HCT116 (cell line): ENCODE measurements at regions not wholly inside any gene's neighbourhood (a gene's known extent, or its start where the extent isn't known, plus 50 kb on each side); places are given as distances from the start of the nearest gene placed in this dataset.

Experiments
- EGR1 ChIP-seq: IDR thresholded peaks from 2 replicates; pipeline ENCODE4 v1.6.1; 2012; ENCODE audit warnings: low read depth
- ELF1 ChIP-seq: IDR thresholded peaks from 2 replicates; pipeline ENCODE4 v1.6.1; 2012; ENCODE audit warnings: low read depth, borderline replicate concordance
- JUND ChIP-seq: IDR thresholded peaks from 2 replicates; pipeline ENCODE4 v1.6.1; 2012
- POLR2A ChIP-seq: IDR thresholded peaks from 2 replicates; pipeline ENCODE4 v1.7.0; 2011; ENCODE audit warnings: borderline replicate concordance; ENCODE audit not compliant: insufficient read depth, insufficient read length; ENCODE audit errors: extremely low read depth
- POLR2AphosphoS5 ChIP-seq: IDR thresholded peaks from 2 replicates; pipeline ENCODE4 v1.6.1; 2011; ENCODE audit warnings: mild to moderate bottlenecking, low read depth, low read length, moderate library complexity
- SP1 ChIP-seq: IDR thresholded peaks from 2 replicates; pipeline ENCODE4 v1.6.1; 2012; ENCODE audit warnings: low read depth
- TCF7L2 ChIP-seq: IDR thresholded peaks from 2 replicates; pipeline ENCODE4 v1.7.0; 2011; ENCODE audit warnings: borderline replicate concordance, inconsistent platforms; ENCODE audit not compliant: insufficient read depth, insufficient read length; ENCODE audit errors: extremely low read depth
- TF ChIP-seq, protein P1 (sequence below), 3 experiments: fragments of 200-600 bp in 1 of 3; sonication (generic) in 1 of 3; IDR thresholded peaks in 2 of 3; conservative IDR thresholded peaks in 1 of 3; 2 replicates each; pipeline ENCODE4 v1.5.1; 2012 to 2017; ENCODE audit warnings: low read depth in 2 of 3, low read length in 2 of 3, antibody characterized with exemption in 1 of 3, borderline replicate concordance in 1 of 3, control low read depth in 1 of 3, mild to moderate bottlenecking in 1 of 3, mixed read lengths in 1 of 3, mixed run types in 1 of 3, moderate library complexity in 1 of 3; ENCODE audit not compliant: insufficient read depth in 1 of 3
- TF ChIP-seq, protein P2 (sequence below): IDR thresholded peaks from 2 replicates; pipeline ENCODE4 v1.6.1; 2012; ENCODE audit warnings: low read depth

DNA sequence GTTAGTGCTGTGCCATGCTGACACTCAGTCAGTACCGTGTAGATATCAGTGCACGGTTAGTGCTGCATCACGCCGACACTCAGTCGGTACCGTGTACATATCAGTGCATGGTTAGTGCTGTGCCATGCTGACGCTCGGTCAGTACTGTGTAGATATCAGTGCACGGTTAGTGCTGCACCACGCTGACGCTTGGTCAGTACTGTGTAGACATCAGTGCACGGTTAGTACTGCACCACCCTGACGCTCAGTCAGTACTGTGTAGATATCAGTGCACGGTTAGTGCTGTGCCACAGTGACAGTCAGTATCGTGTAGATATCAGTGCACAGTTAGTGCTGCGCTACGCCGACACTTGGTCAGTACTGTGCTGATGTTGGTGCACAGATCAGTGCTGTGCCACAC is 102.8 kb upstream of the ZNF469 start:
- TF ChIP-seq, protein P1, sequence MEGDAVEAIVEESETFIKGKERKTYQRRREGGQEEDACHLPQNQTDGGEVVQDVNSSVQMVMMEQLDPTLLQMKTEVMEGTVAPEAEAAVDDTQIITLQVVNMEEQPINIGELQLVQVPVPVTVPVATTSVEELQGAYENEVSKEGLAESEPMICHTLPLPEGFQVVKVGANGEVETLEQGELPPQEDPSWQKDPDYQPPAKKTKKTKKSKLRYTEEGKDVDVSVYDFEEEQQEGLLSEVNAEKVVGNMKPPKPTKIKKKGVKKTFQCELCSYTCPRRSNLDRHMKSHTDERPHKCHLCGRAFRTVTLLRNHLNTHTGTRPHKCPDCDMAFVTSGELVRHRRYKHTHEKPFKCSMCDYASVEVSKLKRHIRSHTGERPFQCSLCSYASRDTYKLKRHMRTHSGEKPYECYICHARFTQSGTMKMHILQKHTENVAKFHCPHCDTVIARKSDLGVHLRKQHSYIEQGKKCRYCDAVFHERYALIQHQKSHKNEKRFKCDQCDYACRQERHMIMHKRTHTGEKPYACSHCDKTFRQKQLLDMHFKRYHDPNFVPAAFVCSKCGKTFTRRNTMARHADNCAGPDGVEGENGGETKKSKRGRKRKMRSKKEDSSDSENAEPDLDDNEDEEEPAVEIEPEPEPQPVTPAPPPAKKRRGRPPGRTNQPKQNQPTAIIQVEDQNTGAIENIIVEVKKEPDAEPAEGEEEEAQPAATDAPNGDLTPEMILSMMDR (IDR thresholded peaks at IDR 0.05 in 2 of 3, conservative IDR thresholded peaks at IDR 0.05 in 1 of 3; ENCODE audit: borderline replicate concordance in 1 of 3, insufficient read depth in 1 of 3, low read depth in 2 of 3, low read length in 2 of 3) = no peak
- TF ChIP-seq JUND (no peak), POLR2AphosphoS5 (no peak), POLR2A (no peak), SP1 (no peak), ELF1 (no peak), EGR1 (no peak), TCF7L2 (no peak)
- TF ChIP-seq, protein P2, sequence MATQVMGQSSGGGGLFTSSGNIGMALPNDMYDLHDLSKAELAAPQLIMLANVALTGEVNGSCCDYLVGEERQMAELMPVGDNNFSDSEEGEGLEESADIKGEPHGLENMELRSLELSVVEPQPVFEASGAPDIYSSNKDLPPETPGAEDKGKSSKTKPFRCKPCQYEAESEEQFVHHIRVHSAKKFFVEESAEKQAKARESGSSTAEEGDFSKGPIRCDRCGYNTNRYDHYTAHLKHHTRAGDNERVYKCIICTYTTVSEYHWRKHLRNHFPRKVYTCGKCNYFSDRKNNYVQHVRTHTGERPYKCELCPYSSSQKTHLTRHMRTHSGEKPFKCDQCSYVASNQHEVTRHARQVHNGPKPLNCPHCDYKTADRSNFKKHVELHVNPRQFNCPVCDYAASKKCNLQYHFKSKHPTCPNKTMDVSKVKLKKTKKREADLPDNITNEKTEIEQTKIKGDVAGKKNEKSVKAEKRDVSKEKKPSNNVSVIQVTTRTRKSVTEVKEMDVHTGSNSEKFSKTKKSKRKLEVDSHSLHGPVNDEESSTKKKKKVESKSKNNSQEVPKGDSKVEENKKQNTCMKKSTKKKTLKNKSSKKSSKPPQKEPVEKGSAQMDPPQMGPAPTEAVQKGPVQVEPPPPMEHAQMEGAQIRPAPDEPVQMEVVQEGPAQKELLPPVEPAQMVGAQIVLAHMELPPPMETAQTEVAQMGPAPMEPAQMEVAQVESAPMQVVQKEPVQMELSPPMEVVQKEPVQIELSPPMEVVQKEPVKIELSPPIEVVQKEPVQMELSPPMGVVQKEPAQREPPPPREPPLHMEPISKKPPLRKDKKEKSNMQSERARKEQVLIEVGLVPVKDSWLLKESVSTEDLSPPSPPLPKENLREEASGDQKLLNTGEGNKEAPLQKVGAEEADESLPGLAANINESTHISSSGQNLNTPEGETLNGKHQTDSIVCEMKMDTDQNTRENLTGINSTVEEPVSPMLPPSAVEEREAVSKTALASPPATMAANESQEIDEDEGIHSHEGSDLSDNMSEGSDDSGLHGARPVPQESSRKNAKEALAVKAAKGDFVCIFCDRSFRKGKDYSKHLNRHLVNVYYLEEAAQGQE = no peak
